ENCODE measurements at regions not wholly inside any gene's neighbourhood (a gene's known extent, or its start where the extent isn't known, plus 50 kb on each side); places are given as distances from the start of the nearest gene placed in this dataset.
"Not testable (repeated sequence)": the region's sequence is repeated elsewhere in the genome, so short reads cannot be mapped to it uniquely, and the experiment has no call there.

- DNase-seq (ENCODE audit: low spot score): peak; percentile 59
Observed at GRCh38 chr9:90226839-90227338, 415.7 kb downstream of the DIRAS2 start.

- DNase-seq (ENCODE audit: low spot score): not testable (repeated sequence)
Observed at GRCh38 chr9:90233081-90233480, 409.5 kb downstream of the DIRAS2 start.

- DNase-seq (ENCODE audit: low spot score): no peak
Observed at GRCh38 chr9:90240541-90240940, 402.1 kb downstream of the DIRAS2 start.

GRCh38 chr9:90245661-90246060 is 397.0 kb downstream of the DIRAS2 start:
- DNase-seq (ENCODE audit: low spot score): no peak

- DNase-seq (ENCODE audit: low spot score): no peak
Observed at GRCh38 chr9:90249094-90249493, 393.5 kb downstream of the DIRAS2 start.

- DNase-seq (ENCODE audit: low spot score): no peak
Observed at GRCh38 chr9:90251316-90251715, 391.3 kb downstream of the DIRAS2 start.

GRCh38 chr9:90256345-90256744 is 386.3 kb downstream of the DIRAS2 start:
- no peak for DNase-seq (ENCODE audit: low spot score)

- DNase-seq (ENCODE audit: low spot score): no peak
Observed at GRCh38 chr9:90259311-90260246, 383.0 kb downstream of the DIRAS2 start.

- no peak for DNase-seq (ENCODE audit: low spot score)
Observed at GRCh38 chr9:90261698-90262097, 380.9 kb downstream of the DIRAS2 start.

- DNase-seq (ENCODE audit: low spot score): no peak
Observed at GRCh38 chr9:90268613-90269012, 374.0 kb downstream of the DIRAS2 start.

- no peak for DNase-seq (ENCODE audit: low spot score)
Observed at GRCh38 chr9:90271707-90272106, 370.9 kb downstream of the DIRAS2 start.

GRCh38 chr9:90274725-90275124 is 367.9 kb downstream of the DIRAS2 start:
- DNase-seq (ENCODE audit: low spot score): no peak

GRCh38 chr9:90285946-90286345 is 356.7 kb downstream of the DIRAS2 start:
- DNase-seq (ENCODE audit: low spot score): no peak

GRCh38 chr9:90287567-90288274 is 354.9 kb downstream of the DIRAS2 start:
- DNase-seq (ENCODE audit: low spot score): no peak

GRCh38 chr9:90288275-90288639 is 354.4 kb downstream of the DIRAS2 start:
- DNase-seq (ENCODE audit: low spot score): no peak

GRCh38 chr9:90290716-90291485 is 351.7 kb downstream of the DIRAS2 start:
- no peak for DNase-seq (ENCODE audit: low spot score)

- no peak for DNase-seq (ENCODE audit: low spot score)
Observed at GRCh38 chr9:90296539-90296938, 346.1 kb downstream of the DIRAS2 start.

- no peak for DNase-seq (ENCODE audit: low spot score)
Observed at GRCh38 chr9:90299968-90300367, 342.7 kb downstream of the DIRAS2 start.

- DNase-seq (ENCODE audit: low spot score): no peak
Observed at GRCh38 chr9:90300611-90301276, 341.9 kb downstream of the DIRAS2 start.

GRCh38 chr9:90301277-90301653 is 341.4 kb downstream of the DIRAS2 start:
- DNase-seq (ENCODE audit: low spot score): no peak

- no peak for DNase-seq (ENCODE audit: low spot score)
Observed at GRCh38 chr9:90303655-90304054, 339.0 kb downstream of the DIRAS2 start.

GRCh38 chr9:90306158-90306557 is 336.5 kb downstream of the DIRAS2 start:
- DNase-seq (ENCODE audit: low spot score): no peak

Measured in CD4-positive, alpha-beta T cell treated with Interleukin-2 at 100 ng/mL for 4 hours (primary cell).